ENCODE measurements at regions not wholly inside any gene's neighbourhood (a gene's known extent, or its start where the extent isn't known, plus 50 kb on each side); places are given as distances from the start of the nearest gene placed in this dataset.

GRCh38 chr16:35748621-35749252, 2289.3 kb downstream of the TP53TG3F start:
- TF ChIP-seq CTCF (IDR thresholded peaks at IDR 0.05) (no peak), POLR2A (IDR thresholded peaks at IDR 0.05) (no peak)

All from adrenal gland (tissue), 5 donors.